NCI-H1048 (cell line): ENCODE measurements at regions not wholly inside any gene's neighbourhood (a gene's known extent, or its start where the extent isn't known, plus 50 kb on each side); places are given as distances from the start of the nearest gene placed in this dataset.

Experiments
- DNase-seq: peaks from one replicate; lab custom pipeline; 2025; lab: John Stamatoyannopoulos, UW

DNA sequence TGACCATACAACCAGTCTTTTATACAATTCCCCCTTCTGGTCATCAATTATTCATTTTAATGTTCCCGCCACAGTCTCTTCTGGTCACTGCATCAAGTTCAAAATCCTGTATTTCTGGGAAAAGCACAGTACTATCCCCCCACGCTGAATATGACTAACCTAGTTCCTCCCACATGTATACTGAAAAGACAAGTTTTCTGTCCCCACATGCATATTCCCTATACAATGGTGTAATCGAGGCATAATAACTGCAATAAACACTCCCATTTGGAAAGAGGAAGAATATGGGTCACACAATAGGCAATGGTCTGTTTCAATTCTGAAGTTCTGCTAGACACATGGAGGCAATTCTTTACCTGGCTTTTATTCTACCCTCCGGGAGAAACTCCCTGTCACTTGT lies 344.9 kb downstream of the EFNA5 start:
- no peak for DNase-seq

DNA sequence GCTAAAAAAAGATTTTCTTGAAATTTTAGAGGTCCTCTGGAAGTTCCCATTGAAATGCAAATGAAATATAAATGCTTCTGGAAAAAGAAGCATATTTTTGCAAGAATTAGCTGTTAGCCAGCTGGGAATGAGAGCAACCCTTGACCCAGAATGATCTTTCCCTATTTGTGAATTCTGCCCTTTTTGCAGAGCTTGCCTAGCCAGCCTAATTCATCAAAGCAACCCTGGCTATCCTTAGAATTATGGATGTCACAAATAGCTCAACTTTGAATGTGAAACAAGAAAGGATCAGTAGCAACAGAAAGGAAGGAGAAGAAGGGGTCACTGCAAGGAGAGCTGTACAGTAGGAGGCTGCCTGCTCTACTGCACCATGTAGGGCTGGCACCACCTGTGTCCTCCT lies 345.9 kb downstream of the EFNA5 start:
- no peak for DNase-seq

- DNase-seq = no peak
Measured at GRCh38 chr5:107324071-107324470, 346.7 kb downstream of the EFNA5 start.

DNA sequence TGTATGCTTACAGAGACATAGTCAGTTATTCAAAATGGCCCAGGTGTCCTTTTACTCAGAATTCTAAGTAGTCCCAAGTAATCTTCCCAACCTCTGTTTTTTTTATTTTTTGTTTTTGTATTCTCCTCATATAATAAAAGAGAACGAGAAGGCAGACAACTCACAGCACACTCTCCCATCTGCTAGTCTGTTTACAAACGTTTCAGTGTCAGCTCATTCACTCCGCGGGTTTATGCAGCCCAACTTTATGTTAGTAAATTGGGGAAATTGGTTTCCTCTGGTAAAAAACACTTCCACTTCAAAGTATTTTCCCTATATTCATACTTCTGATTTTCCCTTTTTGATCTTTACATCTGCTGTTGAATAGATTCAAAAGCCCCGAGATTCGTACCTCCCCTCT lies 347.2 kb downstream of the EFNA5 start:
- no peak for DNase-seq

GRCh38 chr5:107322936-107323335 lies 347.8 kb downstream of the EFNA5 start:
- no peak for DNase-seq

- DNase-seq = no peak
Measured at GRCh38 chr5:107321906-107322305, 348.8 kb downstream of the EFNA5 start.

DNA sequence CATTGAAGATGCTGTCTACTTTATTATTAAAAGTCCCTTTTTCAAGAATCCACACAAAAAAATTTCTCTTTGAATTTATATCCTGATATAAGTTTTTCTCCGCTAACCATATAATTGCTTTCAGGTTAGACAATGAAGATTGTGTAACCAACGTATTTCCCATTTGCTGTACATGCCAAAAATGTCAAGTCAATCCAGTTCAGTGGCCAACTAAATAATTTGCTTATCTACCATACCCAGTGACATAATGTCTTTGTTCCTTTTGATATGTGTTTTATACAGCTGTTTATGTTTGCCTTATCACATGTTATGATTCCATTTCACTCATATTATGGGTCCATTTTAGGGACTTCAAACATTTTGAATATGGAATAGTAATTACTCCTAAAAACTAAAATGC lies 349.9 kb downstream of the EFNA5 start:
- DNase-seq = no peak

DNA sequence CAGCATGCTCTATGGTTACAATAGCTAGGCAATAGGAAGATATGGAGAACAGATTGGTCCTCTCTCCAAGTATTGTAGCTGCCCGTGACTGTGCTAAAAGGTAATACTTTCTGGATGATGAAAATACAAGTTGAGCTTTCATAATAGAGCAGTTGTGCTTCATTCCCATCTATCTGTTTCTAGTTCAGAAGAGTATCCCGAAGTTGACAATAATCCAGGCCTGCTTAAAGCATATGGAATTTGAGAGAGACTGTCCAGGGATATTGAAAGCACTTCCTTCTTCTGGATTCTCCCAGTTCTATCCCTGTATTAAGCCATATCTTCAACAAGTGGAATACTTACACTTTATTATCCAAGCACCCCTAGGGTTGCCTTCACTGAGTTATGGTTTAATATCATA lies 350.4 kb downstream of the EFNA5 start:
- DNase-seq = no peak

DNA sequence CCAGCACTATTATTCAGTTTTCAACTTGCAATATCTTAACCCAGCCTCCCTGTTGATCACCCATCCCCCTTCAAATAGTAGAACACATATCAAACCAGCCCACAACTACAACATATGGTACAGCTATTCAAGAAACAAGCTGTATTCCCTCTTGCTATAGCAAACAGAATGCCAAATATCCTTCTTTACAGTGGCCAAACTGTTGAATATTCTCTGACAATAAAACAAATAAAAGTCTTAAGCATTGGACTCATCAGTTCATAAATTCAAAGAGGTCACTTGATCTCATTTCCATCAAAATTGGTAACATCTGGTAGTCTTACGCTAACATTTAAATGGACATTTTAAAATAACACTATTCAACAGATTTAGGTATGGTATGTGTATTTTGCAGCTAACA lies 350.8 kb downstream of the EFNA5 start:
- no peak for DNase-seq

- no peak for DNase-seq
Measured at GRCh38 chr5:107314330-107314729, 356.4 kb downstream of the EFNA5 start.

GRCh38 chr5:107313921-107314320 lies 356.8 kb downstream of the EFNA5 start:
- DNase-seq = no peak

- no peak for DNase-seq
Measured at GRCh38 chr5:107313098-107313497, 357.6 kb downstream of the EFNA5 start.

GRCh38 chr5:107310181-107310580 lies 360.6 kb downstream of the EFNA5 start:
- no peak for DNase-seq

- DNase-seq = no peak
Measured at GRCh38 chr5:107306594-107306993, 364.1 kb downstream of the EFNA5 start.

DNA sequence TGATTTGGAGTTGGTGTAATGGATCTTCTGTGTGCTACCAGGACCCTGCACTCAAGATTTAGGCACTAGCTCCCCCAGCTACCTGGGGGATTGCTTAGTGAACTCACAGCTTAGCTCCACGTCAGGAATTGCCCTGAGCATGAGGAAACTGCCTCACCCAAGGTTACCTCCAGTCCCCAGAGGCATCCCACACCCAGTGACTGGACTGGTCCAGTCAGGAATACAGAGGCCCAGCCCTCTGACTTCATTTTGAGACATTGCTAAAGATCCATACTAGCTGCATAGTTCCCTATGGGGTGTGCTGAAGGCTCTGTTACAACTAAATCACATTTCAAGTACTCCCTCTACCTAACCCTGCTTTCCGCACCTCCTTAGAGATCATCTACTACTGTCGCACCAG lies 364.7 kb downstream of the EFNA5 start:
- DNase-seq = no peak

DNA sequence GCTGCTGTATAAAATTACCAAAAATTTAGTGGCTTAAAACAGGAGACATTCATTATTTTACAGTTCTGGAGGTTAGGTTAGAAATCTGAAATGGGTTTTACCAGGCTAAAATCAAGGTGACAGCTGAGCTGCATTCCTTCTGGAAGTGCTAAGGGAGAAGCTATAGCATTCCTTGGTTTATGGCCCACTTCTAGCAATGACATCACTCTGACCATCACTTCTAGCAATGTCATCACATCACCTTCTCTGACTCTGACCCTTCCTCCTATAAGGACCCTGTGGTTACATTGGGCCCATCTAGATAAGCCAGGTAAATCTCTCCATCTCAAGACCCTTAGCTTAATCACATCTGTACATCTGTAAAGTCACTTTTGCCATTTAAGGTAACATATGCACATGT lies 366.1 kb downstream of the EFNA5 start:
- no peak for DNase-seq

- no peak for DNase-seq
Measured at GRCh38 chr5:107303171-107303968, 367.4 kb downstream of the EFNA5 start.

- DNase-seq = no peak
Measured at GRCh38 chr5:107302441-107302840, 368.3 kb downstream of the EFNA5 start.

DNA sequence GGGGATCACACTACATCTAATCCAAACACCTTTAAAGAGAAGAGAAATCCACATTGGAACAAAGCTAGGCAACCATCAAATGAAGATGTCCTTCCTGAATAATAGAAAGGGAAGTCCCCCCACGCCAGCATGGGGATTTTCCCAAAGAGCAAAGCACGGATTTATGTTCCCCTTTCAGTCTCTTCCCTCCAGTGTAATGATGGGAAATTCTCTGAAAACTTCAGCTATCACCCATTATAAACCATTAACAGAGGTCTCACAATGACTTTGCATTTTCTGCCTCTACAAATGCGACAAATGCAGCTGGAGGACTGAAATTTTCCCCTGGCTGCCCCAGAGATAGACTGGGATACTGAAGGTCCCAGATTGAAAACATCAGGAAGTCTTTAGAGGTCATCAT lies 368.7 kb downstream of the EFNA5 start:
- DNase-seq = no peak

DNA sequence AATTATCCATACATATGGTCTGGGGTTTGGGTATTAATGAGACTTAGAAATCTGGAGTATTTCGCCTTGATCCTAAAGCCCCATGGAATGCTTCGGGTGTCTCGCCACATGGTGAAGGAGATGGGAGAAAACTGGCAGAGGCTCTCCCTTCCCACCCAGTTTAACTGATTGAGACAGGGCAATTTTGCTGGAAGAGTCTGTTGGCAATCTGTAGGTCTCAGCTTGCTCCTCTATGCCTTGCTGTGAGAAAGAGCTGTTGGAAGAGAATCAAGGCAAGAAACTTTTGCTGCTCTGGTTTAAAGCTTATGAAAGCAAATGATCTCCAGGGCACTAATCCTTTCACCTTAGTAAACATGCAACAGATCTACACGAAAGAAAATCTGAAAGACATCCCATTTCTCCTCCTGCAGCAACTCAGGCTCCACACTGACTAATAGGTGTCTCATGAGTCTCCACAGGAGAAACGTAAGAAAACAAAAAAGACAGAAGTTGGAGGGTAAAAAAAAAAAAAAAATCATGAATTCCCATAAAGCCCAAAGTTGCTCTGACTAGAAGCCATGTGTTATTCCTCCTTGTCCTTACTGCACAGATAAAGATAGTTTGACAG lies 369.9 kb downstream of the EFNA5 start:
- DNase-seq = no peak

GRCh38 chr5:107296572-107296971 lies 374.2 kb downstream of the EFNA5 start:
- DNase-seq = no peak

DNA sequence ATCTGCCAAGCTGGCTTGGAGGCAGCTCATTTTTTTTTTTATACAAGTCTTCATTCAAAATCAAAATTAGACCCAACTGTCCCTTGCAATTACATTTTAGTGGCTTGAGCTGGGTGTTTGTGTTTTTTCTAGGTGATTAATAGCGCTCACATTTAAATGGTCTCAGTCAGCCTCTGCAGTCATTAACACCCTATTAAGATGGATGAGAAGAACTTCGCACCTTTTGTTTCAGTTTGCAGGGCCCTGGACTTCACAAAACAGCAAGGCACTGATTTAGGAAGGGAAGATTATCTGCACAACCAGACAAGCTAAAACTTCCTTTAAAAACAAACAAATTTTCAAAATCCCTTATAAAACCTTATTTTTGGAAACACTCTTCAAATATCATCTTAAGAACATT lies 374.8 kb downstream of the EFNA5 start:
- no peak for DNase-seq

DNA sequence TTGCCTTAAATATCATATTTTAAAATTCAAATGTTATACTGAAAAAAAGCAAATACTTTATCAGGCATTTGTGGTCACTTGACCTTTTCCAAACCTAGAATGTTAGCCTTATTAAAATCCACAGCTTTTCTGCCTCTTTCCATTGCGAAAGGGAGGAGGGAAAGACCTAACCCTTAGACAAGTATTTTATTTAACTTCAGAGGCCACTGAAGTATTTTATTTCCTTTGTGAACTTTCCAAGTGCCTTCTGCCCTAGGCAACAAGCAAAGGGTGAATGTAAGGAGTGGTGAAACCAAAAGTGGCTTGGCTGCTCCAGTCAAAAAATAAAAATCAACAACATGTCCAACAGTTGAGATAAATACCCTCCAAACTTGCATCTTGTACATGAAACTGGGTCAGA lies 376.1 kb downstream of the EFNA5 start:
- DNase-seq = no peak

DNA sequence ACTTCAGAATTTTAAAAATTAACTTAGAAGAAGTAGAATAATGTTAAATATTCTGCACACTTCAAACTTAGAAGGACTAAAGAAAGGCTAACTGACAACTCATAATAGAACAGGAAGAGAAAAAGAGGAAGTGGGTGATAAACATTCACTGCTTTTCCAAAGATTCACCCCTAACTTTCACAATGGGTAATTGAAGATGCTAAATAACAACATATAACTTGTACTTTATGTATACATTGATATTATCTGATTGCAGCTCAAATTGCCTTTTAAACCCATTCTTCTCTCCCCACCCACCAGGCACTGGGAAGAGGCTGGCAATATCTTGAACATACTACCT lies 376.6 kb downstream of the EFNA5 start:
- no peak for DNase-seq
